ENCODE measurements at regions not wholly inside any gene's neighbourhood (a gene's known extent, or its start where the extent isn't known, plus 50 kb on each side); places are given as distances from the start of the nearest gene placed in this dataset.
"Not testable (repeated sequence)": the region's sequence is repeated elsewhere in the genome, so short reads cannot be mapped to it uniquely, and the experiment has no call there.

DNA sequence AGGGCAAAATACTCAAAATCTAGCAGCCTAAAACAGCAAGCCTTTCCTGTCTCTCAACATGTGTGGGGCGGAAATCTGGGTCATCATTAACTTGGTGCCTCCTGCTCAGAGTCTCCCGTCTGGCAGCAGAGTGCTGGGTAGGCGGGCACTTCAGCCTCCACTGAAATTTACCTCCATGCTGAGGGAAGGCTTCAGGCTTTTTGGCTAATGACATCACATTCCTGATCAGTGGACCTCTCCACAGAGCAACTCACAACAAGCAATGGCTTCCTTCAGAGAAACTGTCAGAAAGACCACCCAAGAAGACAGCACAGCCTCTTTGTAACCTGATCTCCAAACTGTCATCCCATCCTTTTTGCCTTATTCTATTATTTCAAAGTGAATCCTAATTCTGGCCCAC is 1109.0 kb downstream of the UQCRFS1 start:
- DNase-seq, result no peak

DNA sequence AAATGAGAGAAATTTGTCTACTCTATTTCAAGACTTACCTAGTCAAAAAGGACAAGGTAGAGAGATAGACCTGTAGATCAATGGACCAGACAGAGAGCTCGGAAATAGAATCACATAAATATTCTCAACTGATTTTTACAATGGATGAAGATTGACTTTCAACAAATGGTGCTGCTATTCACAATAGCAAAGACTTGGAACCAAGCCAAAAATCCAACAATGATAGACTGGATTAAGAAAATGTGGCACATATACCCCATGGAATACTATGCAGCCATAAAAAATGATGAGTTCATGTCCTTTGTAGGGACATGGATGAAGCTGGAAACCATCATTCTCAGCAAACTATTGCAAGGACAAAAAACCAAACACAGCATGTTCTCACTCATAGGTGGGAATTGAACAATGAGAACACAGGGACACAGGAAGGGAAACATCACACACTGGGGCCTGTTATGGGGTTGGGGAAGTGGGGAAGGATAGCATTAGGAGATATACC is 1128.2 kb downstream of the UQCRFS1 start:
- not testable (repeated sequence) for DNase-seq

DNA sequence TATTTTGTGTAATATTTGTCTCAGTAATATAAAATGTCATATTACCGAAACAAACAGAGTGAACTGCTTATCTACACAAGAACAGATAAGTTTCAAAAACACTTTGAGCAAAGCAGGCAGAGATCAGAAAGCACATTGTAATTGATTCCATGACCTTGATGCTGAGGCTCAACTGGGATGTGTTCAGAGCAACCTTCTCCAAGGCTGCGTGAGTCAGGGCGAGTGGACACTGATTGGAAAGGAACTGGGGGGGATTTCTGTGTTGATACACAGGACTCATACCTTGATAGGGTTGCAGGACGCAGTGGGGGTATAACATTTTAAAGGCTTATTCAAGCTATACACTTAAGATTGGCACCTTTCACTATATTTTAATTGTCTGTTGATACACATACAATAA is 1136.3 kb downstream of the UQCRFS1 start:
- DNase-seq, result no peak

DNA sequence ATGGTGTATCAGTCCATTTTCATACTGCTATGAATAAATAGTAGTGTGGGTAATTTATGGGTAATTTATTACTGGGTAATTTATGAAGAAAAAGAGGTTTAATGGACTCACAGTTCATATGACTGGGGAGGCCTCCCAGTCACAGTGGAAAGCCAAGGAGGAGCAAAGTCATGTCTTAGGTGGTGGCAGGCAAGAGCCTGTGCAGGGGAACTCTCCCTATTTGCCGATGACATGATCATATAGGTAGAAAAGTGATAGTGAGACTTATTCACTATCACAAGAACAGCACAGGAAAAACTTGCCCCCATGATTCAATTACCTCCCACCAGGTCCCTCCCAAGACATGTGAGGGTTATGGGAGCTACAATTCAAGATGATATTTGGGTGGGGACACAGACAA is 1137.7 kb downstream of the UQCRFS1 start:
- DNase-seq, result no peak

DNA sequence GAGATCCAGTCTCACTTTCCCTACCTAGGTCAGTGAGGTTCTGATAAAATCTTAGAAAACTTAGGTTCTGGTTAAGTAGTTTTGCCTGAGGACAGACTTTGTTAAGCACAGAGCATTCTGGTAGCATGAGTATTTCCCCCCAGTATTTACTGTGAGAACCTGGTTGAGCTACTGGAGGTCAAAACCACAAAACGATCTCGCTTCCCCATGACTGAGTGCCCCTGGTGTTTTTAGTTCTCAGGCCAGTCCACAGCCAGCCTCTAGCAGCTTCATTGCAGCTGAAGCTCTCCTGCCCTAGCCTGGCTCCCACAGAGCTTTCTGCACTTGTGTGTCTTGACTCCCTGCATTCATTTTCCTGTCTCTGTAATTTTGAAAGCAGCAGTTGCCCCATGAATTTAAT is 1138.2 kb downstream of the UQCRFS1 start:
- no peak for DNase-seq

DNA sequence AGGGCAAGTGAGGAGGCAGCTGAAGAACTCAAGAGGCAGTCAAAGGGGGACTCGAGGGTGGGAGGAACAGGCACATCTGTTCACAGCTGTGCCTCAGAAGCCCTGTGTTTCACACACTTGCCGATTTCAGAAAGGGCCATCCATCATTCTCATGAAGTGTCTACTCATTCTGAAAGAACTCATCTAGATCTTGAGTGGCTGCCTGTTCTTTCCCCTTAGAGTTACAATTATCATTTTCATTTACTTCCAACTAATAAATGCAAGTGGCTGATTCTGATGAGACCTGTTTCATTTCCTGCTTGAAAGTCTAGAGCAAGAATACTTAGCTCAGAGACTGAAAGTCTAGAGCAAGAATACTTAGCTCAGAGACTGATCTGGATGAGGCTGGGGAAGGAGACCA is 1145.1 kb downstream of the UQCRFS1 start:
- no peak for DNase-seq

DNA sequence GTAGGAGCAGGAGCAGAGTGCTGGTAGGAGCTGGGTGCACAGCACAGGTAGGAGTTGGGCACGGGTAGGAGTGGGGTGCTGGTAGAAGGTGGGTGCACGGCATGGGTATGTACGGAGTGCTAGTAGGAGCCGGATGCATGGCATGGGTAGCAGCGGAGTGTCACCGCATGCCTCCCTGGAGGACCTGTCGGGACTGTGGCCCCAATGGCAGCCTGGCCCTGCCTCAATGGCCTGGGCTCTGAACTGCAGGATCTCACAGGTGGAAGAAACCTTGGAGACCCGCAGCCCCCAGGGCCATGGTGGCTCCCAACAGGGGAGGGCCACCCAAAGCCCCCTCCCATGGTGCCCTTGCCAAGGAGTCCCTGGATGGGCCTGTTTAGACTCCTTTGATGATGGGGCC is 1146.0 kb downstream of the UQCRFS1 start:
- DNase-seq, result no peak

DNA sequence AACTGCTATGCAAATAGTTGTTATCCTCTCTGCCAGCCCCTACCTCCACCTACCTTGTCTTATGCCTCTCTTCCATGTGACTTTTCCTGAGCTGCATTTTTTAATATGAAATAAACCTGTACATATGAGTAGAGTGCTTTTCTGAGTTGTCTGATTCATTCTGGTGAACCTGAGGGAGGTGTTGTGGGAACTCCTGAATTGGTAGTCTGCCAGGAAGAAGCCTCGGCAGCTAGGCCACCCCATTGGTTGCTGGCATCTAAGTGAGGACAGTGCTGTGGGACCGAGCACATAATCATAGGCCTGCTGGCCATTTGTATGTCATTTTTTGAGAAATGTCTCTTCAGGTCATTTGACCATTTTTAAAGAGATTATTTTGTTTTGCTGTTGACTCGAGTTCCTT is 1146.8 kb downstream of the UQCRFS1 start:
- no peak for DNase-seq

DNA sequence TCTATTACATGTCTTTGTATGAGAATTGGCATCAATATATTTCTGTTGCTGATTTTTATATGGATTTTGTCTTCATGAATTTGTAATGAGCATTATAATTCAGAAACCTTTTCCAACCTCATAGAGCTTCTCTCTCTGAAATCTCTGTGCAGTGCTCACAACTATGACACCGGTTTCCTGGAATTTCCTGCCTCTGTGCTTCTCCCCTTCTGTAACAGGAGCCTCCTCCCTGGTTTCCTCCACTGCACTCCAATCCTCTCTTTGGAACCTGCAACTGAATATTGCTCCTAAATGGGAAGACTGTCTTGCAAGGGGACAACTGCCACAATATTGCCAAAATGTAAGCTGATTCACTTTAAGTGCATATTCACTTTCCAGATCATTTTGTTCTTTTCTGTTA is 1147.9 kb downstream of the UQCRFS1 start:
- no peak for DNase-seq

DNA sequence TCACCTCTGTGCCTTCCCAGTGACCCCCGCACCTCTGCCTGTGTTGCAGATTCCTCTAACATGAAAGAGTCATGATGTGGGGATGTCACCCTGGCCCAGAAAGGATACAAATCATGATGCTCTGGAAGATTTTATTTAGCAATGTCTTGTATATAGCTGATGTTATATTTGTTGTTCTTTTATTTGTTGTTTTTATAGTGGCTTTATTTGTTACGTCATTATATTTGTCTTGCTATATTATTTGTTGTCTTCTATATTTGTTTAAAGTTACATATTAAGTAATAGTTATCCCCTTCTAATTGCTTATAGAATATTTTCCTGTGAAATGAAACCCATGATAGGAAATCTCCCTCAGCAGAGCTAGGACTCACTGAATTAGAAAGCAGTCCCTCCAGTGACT is 1149.2 kb downstream of the UQCRFS1 start:
- DNase-seq, result no peak

DNA sequence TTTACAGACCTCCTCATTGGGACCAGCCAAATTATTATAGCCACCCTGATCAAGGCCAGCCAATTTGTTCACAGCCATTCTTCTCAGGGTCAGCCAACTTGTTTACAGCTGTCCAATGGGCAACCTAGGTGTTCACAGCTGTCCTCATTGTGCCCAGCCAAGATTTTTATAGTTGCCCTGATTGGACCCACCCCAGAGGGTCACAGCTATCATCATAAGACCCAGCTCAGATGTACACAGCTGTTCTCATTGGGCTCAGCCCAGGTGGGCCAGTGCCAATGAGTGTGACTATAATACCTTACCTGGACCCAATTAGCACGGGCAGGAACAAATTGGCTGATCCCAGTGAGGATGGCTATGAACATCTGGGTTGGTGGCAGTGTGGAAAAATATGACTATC is 1151.8 kb downstream of the UQCRFS1 start:
- DNase-seq, result no peak

DNA sequence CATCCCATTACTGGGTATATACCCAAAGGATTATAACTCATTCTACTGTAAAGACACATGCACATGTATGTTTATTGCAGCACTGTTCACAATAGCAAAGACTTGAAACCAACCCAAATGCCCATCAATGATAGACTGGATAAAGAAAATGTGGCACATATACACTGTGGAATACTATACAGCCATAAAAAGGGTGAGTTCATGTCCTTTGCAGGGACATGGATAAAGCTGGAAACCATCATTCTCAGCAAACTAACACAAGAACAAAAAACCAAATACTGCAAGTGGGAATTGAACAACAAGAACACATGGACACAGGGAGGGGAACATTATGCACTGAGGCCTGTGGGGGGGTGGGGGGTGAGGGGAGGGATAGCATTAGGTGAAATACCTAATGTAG is 1155.9 kb downstream of the UQCRFS1 start:
- not testable (repeated sequence) for DNase-seq

DNA sequence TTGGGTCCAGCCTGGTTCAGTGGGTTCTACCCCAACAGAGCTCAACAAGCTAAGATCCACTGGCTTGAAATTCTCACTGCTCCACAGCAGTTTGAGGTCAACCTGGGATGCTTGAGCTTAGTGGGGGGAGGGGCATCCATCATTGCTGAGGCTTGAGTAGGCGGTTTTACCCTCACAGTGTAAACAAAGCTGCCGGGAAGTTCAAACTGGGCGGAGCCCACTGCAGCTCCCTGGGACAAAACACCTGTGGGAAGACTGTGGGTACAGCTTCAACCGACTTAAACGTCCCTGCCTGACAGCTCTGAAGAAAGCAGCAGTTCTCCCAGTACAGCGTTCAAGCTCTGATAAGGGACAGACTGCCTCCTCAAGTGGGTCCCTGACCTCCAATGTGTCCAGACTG is 1161.9 kb downstream of the UQCRFS1 start:
- no peak for DNase-seq

DNA sequence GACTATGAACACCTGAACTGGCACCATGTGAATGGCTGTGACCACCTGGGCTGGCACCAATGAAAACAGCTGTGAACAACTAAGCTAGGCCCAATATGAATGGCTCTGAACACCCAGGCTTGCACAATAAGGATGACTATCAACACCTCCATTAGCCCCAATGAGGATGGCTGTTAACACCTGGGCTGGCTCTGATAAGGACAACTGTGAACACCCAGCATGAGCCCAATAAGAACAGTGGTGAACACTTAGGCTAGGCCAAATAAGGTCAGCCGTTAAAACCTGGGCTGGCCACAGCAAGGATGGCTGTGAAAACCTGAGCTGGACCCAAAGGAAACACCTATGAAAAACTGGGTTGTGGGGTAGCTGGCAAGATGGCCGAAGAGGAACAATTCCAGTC is 1163.1 kb downstream of the UQCRFS1 start:
- no peak for DNase-seq

DNA sequence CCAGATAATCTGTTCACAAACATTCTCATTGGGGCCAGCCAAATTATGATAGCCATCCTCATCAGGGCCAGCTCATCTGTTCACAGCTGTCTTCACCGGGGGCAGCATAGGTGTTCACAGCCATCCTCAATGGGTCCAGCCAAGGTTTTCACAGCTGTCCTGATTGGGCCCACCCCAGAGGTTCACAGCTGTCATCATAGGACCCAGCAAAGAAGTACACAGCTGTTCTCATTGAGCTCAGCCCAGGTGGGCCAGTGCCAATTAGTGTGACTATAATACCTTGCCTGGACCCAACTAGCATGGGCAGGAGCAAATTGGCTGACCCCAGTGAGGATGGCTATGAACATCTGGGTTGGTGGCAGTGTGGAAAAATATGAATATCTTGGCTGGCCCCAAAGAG is 1166.0 kb downstream of the UQCRFS1 start:
- DNase-seq, result no peak

DNA sequence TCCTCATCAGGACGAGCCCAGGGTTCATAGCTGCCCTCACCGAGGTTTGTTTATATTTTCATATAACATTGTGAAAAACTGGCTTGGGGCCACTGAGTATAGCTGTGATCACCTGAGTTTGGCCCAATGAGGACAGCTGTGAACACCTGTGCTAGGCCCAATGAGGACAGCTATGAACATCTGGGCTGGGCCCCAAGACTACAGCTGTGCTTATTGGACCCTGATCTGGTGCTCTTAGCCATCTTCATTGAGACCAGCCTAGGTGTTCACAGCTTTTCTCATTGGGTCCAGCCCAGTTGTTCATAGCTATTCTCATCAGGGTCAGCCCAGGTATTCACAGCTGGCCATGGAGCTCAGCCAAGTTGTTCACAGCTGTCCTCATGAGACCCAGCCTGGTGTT is 1167.3 kb downstream of the UQCRFS1 start:
- no peak for DNase-seq

DNA sequence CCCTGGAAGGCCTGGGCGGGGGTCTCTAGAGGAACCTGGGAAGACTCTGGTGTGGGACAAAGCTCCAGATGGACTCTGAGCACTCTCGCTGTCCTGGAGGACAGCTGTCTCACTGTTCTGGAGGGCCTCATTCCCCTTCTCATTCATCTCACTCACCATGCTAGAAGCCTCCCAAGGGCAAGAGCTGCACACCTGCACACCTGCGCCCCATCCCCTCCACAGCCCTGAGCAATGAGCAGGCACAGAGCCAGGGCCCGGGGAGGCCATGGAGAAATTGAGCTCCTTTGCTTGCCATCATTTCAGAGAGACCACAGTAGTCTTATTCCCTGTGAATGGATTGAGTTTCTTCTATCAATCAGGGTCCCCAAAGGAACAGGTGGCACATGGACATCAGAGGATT is 1168.5 kb downstream of the UQCRFS1 start:
- no peak for DNase-seq

DNA sequence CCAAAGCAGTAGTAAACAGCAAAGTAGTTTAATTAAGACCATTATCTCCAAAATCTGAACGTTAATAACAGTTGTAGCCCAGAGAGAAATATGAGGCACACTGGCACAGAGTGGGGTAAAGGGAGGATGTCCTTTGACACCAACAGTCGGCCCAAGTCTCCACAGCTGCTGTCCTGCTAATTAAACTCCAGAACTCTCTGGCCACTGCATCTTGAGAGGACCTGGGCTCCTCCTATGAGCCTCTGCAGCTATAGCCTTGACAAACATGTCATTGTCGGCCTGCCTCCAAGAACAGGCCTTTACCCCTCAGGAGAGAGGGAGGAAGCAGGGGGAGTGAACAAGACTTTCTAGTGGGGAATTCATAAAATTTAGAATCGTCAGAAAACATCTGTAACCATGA is 1170.4 kb downstream of the UQCRFS1 start:
- no peak for DNase-seq

DNA sequence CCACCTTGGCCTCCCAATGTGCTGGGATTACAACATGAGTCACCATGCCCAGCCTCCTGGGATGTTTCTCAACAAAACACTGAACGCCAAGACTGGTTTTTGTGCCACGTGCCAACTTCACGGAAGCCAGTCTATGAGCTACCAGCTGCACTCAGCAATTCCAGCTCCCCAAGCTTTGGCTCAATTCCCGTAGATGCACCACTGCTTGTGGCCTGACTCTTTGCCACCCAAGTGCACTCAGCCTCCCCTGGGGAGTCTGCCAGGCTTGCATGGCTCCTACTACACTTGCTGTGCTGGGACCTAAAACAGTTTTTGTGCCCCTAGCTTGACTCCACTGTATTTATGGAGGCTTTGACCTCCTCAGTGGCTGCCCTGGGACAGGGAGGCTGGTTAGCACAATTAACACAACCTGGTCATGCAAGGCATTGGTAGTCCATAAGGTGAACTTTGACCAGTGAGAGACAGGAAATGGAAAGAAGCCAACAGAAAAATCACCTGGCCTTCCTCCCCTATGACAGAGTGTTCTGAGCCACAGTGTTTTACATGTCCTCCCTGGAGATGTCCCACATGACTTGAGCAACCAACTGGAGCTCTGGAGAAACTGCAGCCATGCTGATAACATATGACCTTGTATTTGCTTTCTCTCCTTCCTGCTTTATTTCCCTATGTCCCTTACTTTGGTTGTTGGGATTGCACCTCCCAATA is 1173.1 kb downstream of the UQCRFS1 start:
- no peak for DNase-seq

DNA sequence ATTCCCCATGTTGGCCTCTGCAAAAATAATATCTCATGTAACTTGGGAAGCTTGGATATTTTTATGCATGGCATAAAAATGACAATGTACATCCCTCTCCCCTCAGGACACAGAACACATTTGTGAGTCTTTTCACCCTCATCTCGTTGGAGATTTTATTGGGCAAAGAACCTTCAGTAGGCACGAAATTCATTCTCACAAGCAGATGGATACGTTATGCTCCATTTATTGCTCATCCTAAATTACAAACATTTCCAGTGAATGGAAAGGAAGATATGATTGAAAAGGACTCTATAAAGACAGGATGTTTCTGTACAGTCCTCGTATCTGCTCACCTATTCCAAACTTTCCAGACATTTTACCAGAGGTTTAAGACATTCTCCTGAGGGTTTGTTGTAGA is 1175.8 kb downstream of the UQCRFS1 start:
- no peak for DNase-seq

DNA sequence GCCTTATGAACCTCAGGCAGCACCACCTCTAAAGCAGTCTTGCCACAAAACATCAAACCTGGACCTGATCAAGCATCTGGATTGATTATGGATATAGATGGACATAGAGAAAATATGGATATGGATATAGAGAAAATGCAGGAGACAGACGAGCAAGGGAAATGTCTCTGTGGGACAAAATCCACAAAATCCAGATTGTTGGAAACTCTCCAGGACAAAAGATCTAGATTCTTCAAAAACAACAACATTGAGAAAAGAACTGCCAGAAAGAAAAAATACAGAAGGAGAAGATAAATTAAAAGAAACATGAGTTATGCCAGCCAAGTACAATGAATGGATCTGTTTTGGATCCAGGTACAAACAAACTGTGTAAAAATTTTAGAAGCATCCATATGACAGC is 1176.5 kb downstream of the UQCRFS1 start:
- no peak for DNase-seq

DNA sequence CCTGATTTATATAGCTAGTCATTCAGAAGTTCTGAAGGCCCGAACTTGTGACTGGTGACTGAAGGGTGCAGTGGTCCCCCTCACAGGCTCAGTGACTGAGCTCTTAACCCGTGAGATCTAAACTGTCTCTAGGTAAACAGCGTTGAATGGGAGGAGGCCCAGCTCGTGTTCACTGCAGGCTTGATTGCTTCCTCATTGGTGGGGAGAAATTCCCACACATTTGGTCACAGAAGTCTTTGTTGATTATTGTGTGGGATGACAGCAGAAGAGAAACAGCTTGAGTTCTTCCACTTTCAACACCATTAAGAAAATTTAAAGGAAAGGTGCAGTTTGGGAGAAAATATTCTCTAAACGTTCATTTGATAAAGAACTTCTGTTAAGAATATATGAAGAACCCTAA is 1178.0 kb downstream of the UQCRFS1 start:
- no peak for DNase-seq

DNA sequence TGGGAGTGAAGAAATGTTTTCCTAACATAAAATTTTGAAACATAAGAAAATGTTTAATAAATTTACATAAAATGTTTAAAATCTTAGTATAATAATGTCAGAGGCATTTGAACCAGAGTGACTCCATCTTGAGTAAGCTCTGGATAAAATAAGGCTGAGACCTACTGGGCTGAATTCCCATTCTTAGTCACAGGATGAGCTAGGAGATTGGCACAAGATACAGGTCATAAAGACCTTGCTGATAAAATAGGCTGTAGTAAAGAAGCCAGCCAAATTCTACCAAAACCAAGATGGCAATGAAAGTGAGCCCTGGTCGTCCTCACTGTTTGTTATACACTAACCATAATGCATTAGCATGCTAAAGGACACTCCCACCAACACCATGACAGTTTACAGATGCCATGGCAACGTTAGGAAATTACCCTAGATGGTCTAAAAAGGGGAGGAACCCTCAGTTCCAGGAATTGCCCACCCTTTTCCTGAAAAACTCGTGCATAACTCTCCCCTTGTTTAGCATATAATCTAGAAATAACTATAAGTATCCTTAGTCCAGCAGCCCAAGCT is 1184.0 kb downstream of the UQCRFS1 start:
- DNase-seq, result no peak

DNA sequence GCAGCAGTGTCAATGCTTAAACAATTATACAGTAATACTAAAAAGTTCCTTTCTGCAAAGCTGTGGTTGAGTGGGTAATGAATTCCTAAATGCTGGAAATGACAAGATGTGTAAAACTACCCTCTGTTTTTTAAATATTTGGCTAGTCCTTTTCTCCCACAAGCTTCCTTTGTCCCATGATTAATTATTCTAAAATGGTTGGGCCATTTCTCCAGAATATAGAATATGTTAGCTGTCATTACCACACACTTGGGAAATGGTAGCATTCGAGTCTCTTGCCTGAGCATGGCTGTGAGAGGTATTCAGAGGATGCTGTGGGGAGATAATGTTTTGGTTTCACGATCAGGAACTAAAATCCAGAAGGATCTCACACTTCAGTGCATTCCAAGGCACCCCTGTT is 1185.8 kb downstream of the UQCRFS1 start:
- no peak for DNase-seq

DNA sequence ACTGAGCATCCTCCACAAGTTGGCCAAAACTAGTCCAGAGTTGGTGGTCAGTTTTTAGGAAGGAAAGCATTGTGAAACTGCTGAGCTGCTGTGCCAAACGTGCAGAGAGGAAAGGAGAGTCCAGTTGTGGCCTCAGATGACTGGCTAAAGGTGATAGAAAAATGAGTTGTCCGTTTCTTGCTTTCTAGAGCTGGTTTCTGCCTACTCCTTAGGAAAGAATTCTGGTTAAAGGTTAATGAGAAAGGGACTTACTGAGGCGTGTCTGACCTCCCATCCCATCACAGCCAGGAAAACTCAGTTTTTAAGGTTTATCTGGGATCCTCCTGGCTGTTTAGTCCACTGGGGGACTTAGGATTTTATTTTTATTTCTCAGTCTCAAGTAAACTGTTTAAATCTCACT is 1186.3 kb downstream of the UQCRFS1 start:
- DNase-seq, result no peak
